Right forelimb (tissue), 1 donor: ENCODE measurements at regions not wholly inside any gene's neighbourhood (a gene's known extent, or its start where the extent isn't known, plus 50 kb on each side); places are given as distances from the start of the nearest gene placed in this dataset.
"Not testable (repeated sequence)": the region's sequence is repeated elsewhere in the genome, so short reads cannot be mapped to it uniquely, and the experiment has no call there.

Source experiments
- DNase-seq: peaks from one replicate; pipeline ENCODE4 v3.0.0-alpha.2; 2018

GRCh38 chr4:156295676-156296195 is 342.1 kb upstream of the CTSO start:
- no peak for DNase-seq

- no peak for DNase-seq
Measured at GRCh38 chr4:156294577-156294976, 340.9 kb upstream of the CTSO start.

- no peak for DNase-seq
Measured at GRCh38 chr4:156293657-156294297, 340.1 kb upstream of the CTSO start.

GRCh38 chr4:156291317-156291716 is 337.7 kb upstream of the CTSO start:
- no peak for DNase-seq

- no peak for DNase-seq
Measured at GRCh38 chr4:156290811-156291210, 337.1 kb upstream of the CTSO start.

- DNase-seq: not testable (repeated sequence)
Measured at GRCh38 chr4:156290026-156290425, 336.4 kb upstream of the CTSO start.

- DNase-seq: no peak
Measured at GRCh38 chr4:156280686-156281085, 327.0 kb upstream of the CTSO start.

- no peak for DNase-seq
Measured at GRCh38 chr4:156265407-156265806, 311.7 kb upstream of the CTSO start.

- DNase-seq: no peak
Measured at GRCh38 chr4:156261230-156261629, 307.6 kb upstream of the CTSO start.

GRCh38 chr4:156255230-156256007 is 301.8 kb upstream of the CTSO start:
- DNase-seq: no peak

GRCh38 chr4:156252358-156252921 is 298.8 kb upstream of the CTSO start:
- DNase-seq: no peak

GRCh38 chr4:156251373-156252065 is 297.9 kb upstream of the CTSO start:
- DNase-seq: no peak

GRCh38 chr4:156248917-156249316 is 295.3 kb upstream of the CTSO start:
- no peak for DNase-seq

GRCh38 chr4:156247470-156247869 is 293.8 kb upstream of the CTSO start:
- DNase-seq: no peak

GRCh38 chr4:156243015-156243414 is 289.3 kb upstream of the CTSO start:
- DNase-seq: no peak

- no peak for DNase-seq
Measured at GRCh38 chr4:156242390-156242789, 288.7 kb upstream of the CTSO start.

GRCh38 chr4:156241896-156242295 is 288.2 kb upstream of the CTSO start:
- DNase-seq: no peak

- DNase-seq: no peak
Measured at GRCh38 chr4:156238171-156238570, 284.5 kb upstream of the CTSO start.

- no peak for DNase-seq
Measured at GRCh38 chr4:156237231-156237630, 283.6 kb upstream of the CTSO start.

GRCh38 chr4:156230176-156230575 is 276.5 kb upstream of the CTSO start:
- no peak for DNase-seq

GRCh38 chr4:156228676-156229075 is 275.0 kb upstream of the CTSO start:
- no peak for DNase-seq

GRCh38 chr4:156227321-156227720 is 273.7 kb upstream of the CTSO start:
- no peak for DNase-seq

GRCh38 chr4:156223985-156224384 is 270.3 kb upstream of the CTSO start:
- no peak for DNase-seq
